GM23338 (cell line): ENCODE measurements at regions not wholly inside any gene's neighbourhood (a gene's known extent, or its start where the extent isn't known, plus 50 kb on each side); places are given as distances from the start of the nearest gene placed in this dataset.

Source experiments
- ATAC-seq: fragments of 200-7000 bp; cut with Tn5 transposase; 3 replicates; pipeline ENCODE4 v1.9.1; 2020
- DNase-seq: peaks from one replicate; pipeline ENCODE4 v3.0.0-alpha.2; 2015; ENCODE audit warnings: low spot score
- H2AFZ ChIP-seq: fragments of 200-600 bp; sonication (generic); 2 replicates; pipeline ENCODE4 v1.8.0; 2016; ENCODE audit warnings: antibody characterized with exemption, mild to moderate bottlenecking, moderate library complexity
- H3F3A ChIP-seq: fragments of 200-600 bp; sonication (generic); replicated peaks from 2 replicates; pipeline ENCODE4 v1.8.0; 2017; ENCODE audit warnings: antibody characterized with exemption, mixed run types, low read depth
- H3K27ac ChIP-seq: fragments of 200-600 bp; sonication (generic); 2 replicates; pipeline ENCODE4 v1.6.1; 2016; ENCODE audit warnings: low read depth
- H3K27me3 ChIP-seq: fragments of 200-600 bp; sonication (generic); 2 replicates; pipeline ENCODE4 v1.8.0; 2016; ENCODE audit warnings: mild to moderate bottlenecking, mixed run types, moderate library complexity; ENCODE audit not compliant: insufficient read depth
- H3K36me3 ChIP-seq: fragments of 200-600 bp; sonication (generic); 2 replicates; pipeline ENCODE4 v1.8.0; 2016; ENCODE audit warnings: mild to moderate bottlenecking; ENCODE audit not compliant: insufficient read depth
- H3K4me1 ChIP-seq: fragments of 200-600 bp; sonication (generic); 2 replicates; pipeline ENCODE4 v1.8.0; 2016; ENCODE audit warnings: mild to moderate bottlenecking, moderate library complexity; ENCODE audit not compliant: insufficient read depth
- H3K4me2 ChIP-seq: fragments of 200-600 bp; sonication (generic); 2 replicates; pipeline ENCODE4 v1.7.1; 2017; ENCODE audit warnings: mixed run types
- H3K4me3 ChIP-seq: fragments of 200-600 bp; sonication (generic); 2 replicates; pipeline ENCODE4 v1.6.1; 2016; ENCODE audit warnings: mixed run types
- H3K79me2 ChIP-seq: fragments of 200-600 bp; sonication (generic); replicated peaks from 2 replicates; pipeline ENCODE4 v1.8.0; 2017; ENCODE audit warnings: mild to moderate bottlenecking; ENCODE audit not compliant: insufficient read depth
- H3K9me2 ChIP-seq: fragments of 200-600 bp; sonication (generic); 2 replicates; pipeline ENCODE4 v1.8.0; 2017; ENCODE audit not compliant: insufficient read depth
- H4K20me1 ChIP-seq: fragments of 200-600 bp; sonication (generic); replicated peaks from 2 replicates; pipeline ENCODE4 v1.8.0; 2017; ENCODE audit warnings: mild to moderate bottlenecking; ENCODE audit not compliant: insufficient read depth
- H3K27ac Mint-ChIP-seq: 2 replicates; pipeline ENCODE4 v1.8.0; 2020; ENCODE audit warnings: inconsistent platforms, mild to moderate bottlenecking, moderate library complexity, mixed read lengths
- H3K27me3 Mint-ChIP-seq: 3 replicates; pipeline ENCODE4 v1.8.0; 2022; ENCODE audit warnings: low read depth, mild to moderate bottlenecking, moderate library complexity, mixed read lengths, inconsistent platforms; ENCODE audit not compliant: insufficient read depth, poor library complexity
- H3K36me3 Mint-ChIP-seq: 3 replicates; pipeline ENCODE4 v1.8.0; 2021; ENCODE audit warnings: low read depth, mild to moderate bottlenecking, inconsistent platforms, moderate library complexity, mixed read lengths
- H3K4me1 Mint-ChIP-seq: 3 replicates; pipeline ENCODE4 v1.8.0; 2020; ENCODE audit warnings: mild to moderate bottlenecking, inconsistent platforms, mixed read lengths
- H3K4me3 Mint-ChIP-seq: 3 replicates; pipeline ENCODE4 v1.8.0; 2021; ENCODE audit warnings: moderate library complexity, mild to moderate bottlenecking, inconsistent platforms, mixed read lengths
- H3K9me3 Mint-ChIP-seq: 3 replicates; pipeline ENCODE4 v1.8.0; 2020; ENCODE audit warnings: moderate library complexity, mild to moderate bottlenecking, inconsistent platforms, mixed read lengths
- CREB1 ChIP-seq: fragments of 250-450 bp; sonication (Bioruptor Pico); IDR thresholded peaks from 2 replicates; pipeline ENCODE4 v1.5.0; 2020; ENCODE audit warnings: low read depth, mild to moderate bottlenecking, moderate library complexity
- ETS1 ChIP-seq: IDR thresholded peaks from 2 replicates; pipeline ENCODE4 v1.6.1; 2016; ENCODE audit warnings: antibody characterized with exemption
- EZH2 ChIP-seq: fragments of 200-600 bp; sonication (generic); IDR thresholded peaks from one replicate; pipeline ENCODE4 v1.8.0; 2017; ENCODE audit warnings: antibody characterized with exemption, mild to moderate bottlenecking, low read depth; ENCODE audit not compliant: unreplicated experiment
- EZH2phosphoT487 ChIP-seq: fragments of 200-600 bp; sonication (generic); IDR thresholded peaks from one replicate; pipeline ENCODE4 v1.8.1; 2018; ENCODE audit warnings: antibody characterized with exemption; ENCODE audit not compliant: unreplicated experiment
- JUNB ChIP-seq: IDR thresholded peaks from one replicate; pipeline ENCODE4 v1.6.1; 2016; ENCODE audit warnings: antibody characterized with exemption; ENCODE audit not compliant: unreplicated experiment
- NANOG ChIP-seq: IDR thresholded peaks from 2 replicates; pipeline ENCODE4 v1.6.1; 2016; ENCODE audit warnings: antibody characterized with exemption, borderline replicate concordance
- POLR2AphosphoS5 ChIP-seq: IDR thresholded peaks from 2 replicates; pipeline ENCODE4 v1.6.1; 2016; ENCODE audit warnings: antibody characterized with exemption, low read depth
- REST ChIP-seq: IDR thresholded peaks from one replicate; pipeline ENCODE4 v1.6.1; 2018; ENCODE audit warnings: antibody characterized with exemption; ENCODE audit not compliant: unreplicated experiment
- STAT1 ChIP-seq: IDR thresholded peaks from one replicate; pipeline ENCODE4 v1.6.1; 2016; ENCODE audit warnings: antibody characterized with exemption; ENCODE audit not compliant: unreplicated experiment
- ZNF114 ChIP-seq: fragments of 250-450 bp; sonication (Bioruptor Pico); IDR thresholded peaks from 2 replicates; pipeline ENCODE4 v1.5.0; 2020; ENCODE audit warnings: mild to moderate bottlenecking, moderate library complexity
- ZNF331 ChIP-seq: fragments of 250-450 bp; sonication (Bioruptor Pico); IDR thresholded peaks from 2 replicates; pipeline ENCODE4 v1.5.0; 2020; ENCODE audit warnings: low read depth, mild to moderate bottlenecking, moderate library complexity
- ZNF462 ChIP-seq: fragments of 250-450 bp; sonication (Bioruptor Pico); IDR thresholded peaks from 2 replicates; pipeline ENCODE4 v1.5.0; 2020; ENCODE audit warnings: mild to moderate bottlenecking, moderate library complexity
- TF ChIP-seq, protein P1 (sequence below), 2 experiments: fragments of 200-600 bp in 1 of 2; sonication (generic) in 1 of 2; conservative IDR thresholded peaks; 2 replicates each; pipeline versions ENCODE4 v1.5.1 to v1.6.1; 2016 to 2017; ENCODE audit warnings: antibody characterized with exemption in 2 of 2, low read depth in 2 of 2, mild to moderate bottlenecking in 2 of 2, moderate library complexity in 1 of 2

GRCh38 chr7:153286763-153287162 is 527.2 kb downstream of the ACTR3B start:
- no peaks in the 10 kb centered on the region for H3K79me2 ChIP-seq
- Mint-ChIP-seq H3K4me3 (no peak overlapping the region), H3K27ac (no peak overlapping the region), H3K36me3 (peaks cover 21% of the 10 kb centered on the region), H3K9me3 (peaks cover 92% of the 10 kb centered on the region), H3K4me1 (peaks cover 3% of the 10 kb centered on the region; the same call in 1 of the 3 replicates), H3K27me3 (no peaks in the 10 kb centered on the region)
- no peak overlapping the region for H3K4me2 ChIP-seq
- no peaks in the 10 kb centered on the region for H3K9me2 ChIP-seq
- DNase-seq (no peak), ATAC-seq (no peak)
- no peak overlapping the region for H3K4me3 ChIP-seq
- TF ChIP-seq ZNF331 (no peak), EZH2 (no peak), ZNF114 (no peak), NANOG (no peak), STAT1 (no peak), POLR2AphosphoS5 (no peak), ETS1 (no peak), ZNF462 (CRISPR knock-in tag) (no peak), CREB1 (CRISPR knock-in tag) (no peak), EZH2phosphoT487 (no peak), REST (no peak), JUNB (no peak)
- TF ChIP-seq, protein P1, sequence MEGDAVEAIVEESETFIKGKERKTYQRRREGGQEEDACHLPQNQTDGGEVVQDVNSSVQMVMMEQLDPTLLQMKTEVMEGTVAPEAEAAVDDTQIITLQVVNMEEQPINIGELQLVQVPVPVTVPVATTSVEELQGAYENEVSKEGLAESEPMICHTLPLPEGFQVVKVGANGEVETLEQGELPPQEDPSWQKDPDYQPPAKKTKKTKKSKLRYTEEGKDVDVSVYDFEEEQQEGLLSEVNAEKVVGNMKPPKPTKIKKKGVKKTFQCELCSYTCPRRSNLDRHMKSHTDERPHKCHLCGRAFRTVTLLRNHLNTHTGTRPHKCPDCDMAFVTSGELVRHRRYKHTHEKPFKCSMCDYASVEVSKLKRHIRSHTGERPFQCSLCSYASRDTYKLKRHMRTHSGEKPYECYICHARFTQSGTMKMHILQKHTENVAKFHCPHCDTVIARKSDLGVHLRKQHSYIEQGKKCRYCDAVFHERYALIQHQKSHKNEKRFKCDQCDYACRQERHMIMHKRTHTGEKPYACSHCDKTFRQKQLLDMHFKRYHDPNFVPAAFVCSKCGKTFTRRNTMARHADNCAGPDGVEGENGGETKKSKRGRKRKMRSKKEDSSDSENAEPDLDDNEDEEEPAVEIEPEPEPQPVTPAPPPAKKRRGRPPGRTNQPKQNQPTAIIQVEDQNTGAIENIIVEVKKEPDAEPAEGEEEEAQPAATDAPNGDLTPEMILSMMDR (conservative IDR thresholded peaks at IDR 0.05; ENCODE audit: low read depth in 2 of 2) = no peak
- no peak overlapping the region for H3K27ac ChIP-seq
- H3F3A ChIP-seq = no peaks in the 10 kb centered on the region
- no peaks in the 10 kb centered on the region for H3K4me1 ChIP-seq
- no peaks in the 10 kb centered on the region for H4K20me1 ChIP-seq
- no peaks in the 10 kb centered on the region for H3K27me3 ChIP-seq
- no peaks in the 10 kb centered on the region; the same call in 1 of the 2 replicates for H3K36me3 ChIP-seq
- no peak overlapping the region for H2AFZ ChIP-seq
